H9 (cell line): ENCODE measurements at regions not wholly inside any gene's neighbourhood (a gene's known extent, or its start where the extent isn't known, plus 50 kb on each side); places are given as distances from the start of the nearest gene placed in this dataset.
A peak's percentile ranks its signal among the peaks of the same experiment; 100 is the strongest.

Experiments used
- DNase-seq: peaks from one replicate; pipeline ENCODE4 v3.0.0-alpha.2; 2017
- H2AFZ ChIP-seq: one replicate; pipeline ENCODE4 v1.6.1; 2013; ENCODE audit warnings: mild to moderate bottlenecking, low read length, control low read depth, moderate library complexity
- H2AK5ac ChIP-seq: 2 replicates; pipeline ENCODE4 v1.6.1; 2013; ENCODE audit warnings: low read length, control low read depth, mixed read lengths; ENCODE audit not compliant: insufficient read length
- H2BK120ac ChIP-seq: one replicate; pipeline ENCODE4 v1.6.1; 2013; ENCODE audit warnings: low read depth, mild to moderate bottlenecking, low read length, control low read depth, inconsistent platforms; ENCODE audit not compliant: poor library complexity, severe bottlenecking
- H2BK12ac ChIP-seq: 2 replicates; pipeline ENCODE4 v1.6.1; 2013; ENCODE audit warnings: low read length, control low read depth, mixed read lengths, low read depth; ENCODE audit not compliant: insufficient read length
- H2BK15ac ChIP-seq: 2 replicates; pipeline ENCODE4 v1.6.1; 2013; ENCODE audit warnings: low read depth, low read length, control low read depth
- H2BK20ac ChIP-seq: one replicate; pipeline ENCODE4 v1.6.1; 2013; ENCODE audit warnings: low read depth, mild to moderate bottlenecking, low read length, control low read depth, inconsistent platforms; ENCODE audit not compliant: poor library complexity, severe bottlenecking
- H2BK5ac ChIP-seq: 2 replicates; pipeline ENCODE4 v1.6.1; 2013; ENCODE audit warnings: low read length, control low read depth, mixed read lengths; ENCODE audit not compliant: insufficient read length
- H3K14ac ChIP-seq: 2 replicates; pipeline ENCODE4 v1.6.1; 2013; ENCODE audit warnings: low read length, control low read depth; ENCODE audit not compliant: insufficient read depth
- H3K18ac ChIP-seq: 2 replicates; pipeline ENCODE4 v1.6.1; 2013; ENCODE audit warnings: low read depth, mild to moderate bottlenecking, mixed read lengths, low read length, control low read depth; ENCODE audit not compliant: insufficient read length
- H3K23ac ChIP-seq: 2 replicates; pipeline ENCODE4 v1.6.1; 2013; ENCODE audit warnings: low read length, control low read depth, mixed read lengths, low read depth; ENCODE audit not compliant: insufficient read length
- H3K23me2 ChIP-seq: 2 replicates; pipeline ENCODE4 v1.6.1; 2013; ENCODE audit warnings: low read depth, mild to moderate bottlenecking, mixed read lengths, low read length, control low read depth; ENCODE audit not compliant: insufficient read length, poor library complexity, severe bottlenecking
- H3K27ac ChIP-seq: 2 replicates; pipeline ENCODE4 v1.5.1; 2013; ENCODE audit warnings: low read length, control low read depth, mixed read lengths, low read depth; ENCODE audit not compliant: insufficient read length
- H3K27me3 ChIP-seq: 2 replicates; pipeline ENCODE4 v1.6.1; 2013; ENCODE audit warnings: low read length, control low read depth, inconsistent platforms; ENCODE audit not compliant: insufficient read depth
- H3K4ac ChIP-seq: 2 replicates; pipeline ENCODE4 v1.6.1; 2013; ENCODE audit warnings: low read depth, mild to moderate bottlenecking, control low read depth, inconsistent platforms, low read length, moderate library complexity
- H3K4me1 ChIP-seq: 2 replicates; pipeline ENCODE4 v1.6.1; 2013; ENCODE audit warnings: low read length, control low read depth, inconsistent platforms; ENCODE audit not compliant: insufficient read depth
- H3K4me2 ChIP-seq: 2 replicates; pipeline ENCODE4 v1.6.1; 2013; ENCODE audit warnings: low read length, control low read depth, mixed read lengths; ENCODE audit not compliant: insufficient read length, insufficient read depth
- H3K56ac ChIP-seq: 2 replicates; pipeline ENCODE4 v1.6.1; 2013; ENCODE audit warnings: low read depth, mild to moderate bottlenecking, mixed read lengths, low read length, control low read depth; ENCODE audit not compliant: insufficient read length
- H3K79me1 ChIP-seq: 2 replicates; pipeline ENCODE4 v1.6.1; 2013; ENCODE audit warnings: low read depth, mild to moderate bottlenecking, moderate library complexity, low read length, control low read depth, inconsistent platforms; ENCODE audit not compliant: insufficient read depth, poor library complexity, severe bottlenecking
- H3K79me2 ChIP-seq: 2 replicates; pipeline ENCODE4 v1.6.1; 2013; ENCODE audit warnings: low read length, control low read depth, inconsistent platforms; ENCODE audit not compliant: insufficient read depth
- H3K9ac ChIP-seq: 2 replicates; pipeline ENCODE4 v1.6.1; 2013; ENCODE audit warnings: low read length, control low read depth, mixed read lengths; ENCODE audit not compliant: insufficient read length; ENCODE audit errors: extremely low read depth
- H3K9me3 ChIP-seq: one replicate; pipeline ENCODE4 v1.6.1; 2013; ENCODE audit warnings: low read depth, low read length, inconsistent platforms; ENCODE audit not compliant: control insufficient read depth
- H3T11ph ChIP-seq: one replicate; pipeline ENCODE4 v1.6.1; 2013; ENCODE audit warnings: mild to moderate bottlenecking, low read length, control low read depth, inconsistent platforms
- H4K20me1 ChIP-seq: one replicate; pipeline ENCODE4 v1.6.1; 2013; ENCODE audit not compliant: control insufficient read depth, insufficient read length, insufficient read depth
- H4K5ac ChIP-seq: 2 replicates; pipeline ENCODE4 v1.6.1; 2013; ENCODE audit warnings: low read depth, mild to moderate bottlenecking, mixed read lengths, low read length, control low read depth; ENCODE audit not compliant: insufficient read length
- H4K8ac ChIP-seq: replicated peaks from 2 replicates; pipeline ENCODE4 v1.6.1; 2013; ENCODE audit warnings: low read length, control low read depth, mixed read lengths, low read depth; ENCODE audit not compliant: insufficient read length
- H4K91ac ChIP-seq: 2 replicates; pipeline ENCODE4 v1.6.1; 2013; ENCODE audit warnings: low read depth, mild to moderate bottlenecking, moderate library complexity, mixed read lengths, low read length, control low read depth; ENCODE audit not compliant: insufficient read length
- H3K27ac Mint-ChIP-seq, 3 experiments: 2 replicates in 2 of 3; 3 replicates in 1 of 3; pipeline ENCODE4 v1.8.0; 2020 to 2021; ENCODE audit warnings: mixed read lengths in 3 of 3, mild to moderate bottlenecking in 1 of 3, moderate library complexity in 1 of 3
- H3K27me3 Mint-ChIP-seq: 2 replicates; pipeline ENCODE4 v1.8.0; 2021; ENCODE audit warnings: low read depth, mild to moderate bottlenecking, moderate library complexity, mixed read lengths
- H3K36me3 Mint-ChIP-seq, 3 experiments: 2 replicates in 2 of 3; 3 replicates in 1 of 3; pipeline ENCODE4 v1.8.0; 2020 to 2021; ENCODE audit warnings: low read depth in 3 of 3, mixed read lengths in 3 of 3; ENCODE audit not compliant: insufficient read depth in 1 of 3
- H3K4me1 Mint-ChIP-seq, 2 experiments: 2 replicates each; pipeline ENCODE4 v1.8.0; 2020; ENCODE audit warnings: mixed read lengths in 2 of 2
- H3K4me3 Mint-ChIP-seq, 2 experiments: 2 replicates in 1 of 2; 3 replicates in 1 of 2; pipeline ENCODE4 v1.8.0; 2020 to 2021; ENCODE audit warnings: mild to moderate bottlenecking in 2 of 2, mixed read lengths in 2 of 2, moderate library complexity in 1 of 2
- H3K9me3 Mint-ChIP-seq, 2 experiments: 2 replicates in 1 of 2; 3 replicates in 1 of 2; pipeline ENCODE4 v1.8.0; 2020; ENCODE audit warnings: mild to moderate bottlenecking in 2 of 2, mixed read lengths in 2 of 2, moderate library complexity in 1 of 2
- CTCF ChIP-seq: fragments of 200-600 bp; sonication (generic); conservative IDR thresholded peaks from 3 replicates; pipeline ENCODE4 v1.8.0; 2021; ENCODE audit warnings: antibody characterized with exemption, mild to moderate bottlenecking
- WGBS: extraction: QIAGEN DNeasy Blood & Tissue Kit; methylation state at CpG from one replicate; pipeline ENCODE4 v1.1.7; 2013; ENCODE audit warnings: missing lambda C conversion rate, low lambda C conversion rate, mixed read lengths; ENCODE audit not compliant: insufficient read length; ENCODE audit errors: extremely low coverage; 5-methylcytosine and 5-hydroxymethylcytosine counted together

- no peaks in the 10 kb centered on the region for H3K9me3 ChIP-seq
- H2BK5ac ChIP-seq, result no peak overlapping the region
- H2AFZ ChIP-seq, result no peak overlapping the region
- DNase-seq, result no peak
- H3K27me3 ChIP-seq, result no peaks in the 10 kb centered on the region
- no peak overlapping the region for H3K27ac ChIP-seq
- H4K91ac ChIP-seq, result no peak overlapping the region
- no peaks in the 10 kb centered on the region for H3K79me1 ChIP-seq
- H3K14ac ChIP-seq, result no peak overlapping the region
- H2BK120ac ChIP-seq, result no peak overlapping the region
- Mint-ChIP-seq H3K36me3 (no peaks in the 10 kb centered on the region), H3K4me3 (no peak overlapping the region), H3K27ac (0 out of 7 replicates have a peak overlapping the region, but pooled peaks of 1 of the 3 experiments have one; percentile 52), H3K4me1 (peaks cover 26 to 31% of the 10 kb centered on the region in 2 experiments), H3K27me3 (peaks cover 11% of the 10 kb centered on the region), H3K9me3 (peaks cover 0 to 2% of the 10 kb centered on the region in 2 experiments; a peak in 1 of 5 replicates)
- H2BK12ac ChIP-seq, result no peak overlapping the region
- no peak overlapping the region for H3K9ac ChIP-seq
- H3K23me2 ChIP-seq, result no peaks in the 10 kb centered on the region
- H2AK5ac ChIP-seq, result no peak overlapping the region
- H2BK20ac ChIP-seq, result no peak overlapping the region
- no peaks in the 10 kb centered on the region for H4K20me1 ChIP-seq
- H3K79me2 ChIP-seq, result no peaks in the 10 kb centered on the region
- no peak overlapping the region for H3K23ac ChIP-seq
- TF ChIP-seq CTCF, result no peak
- H3K56ac ChIP-seq, result no peak overlapping the region
- H3K18ac ChIP-seq, result no peak overlapping the region
- H3K4me2 ChIP-seq, result no peak overlapping the region
- H3K4ac ChIP-seq, result no peak overlapping the region
- WGBS, result no CpG with 5 or more reads among the region's 1 CpG
- no peak overlapping the region for H3T11ph ChIP-seq
- no peak overlapping the region for H2BK15ac ChIP-seq
- H4K8ac ChIP-seq, result no peak overlapping the region
- H4K5ac ChIP-seq, result no peak overlapping the region
- H3K4me1 ChIP-seq, result no peaks in the 10 kb centered on the region; the same call in 1 of the 2 replicates
Measured at GRCh38 chr10:58976254-58976653, 200.2 kb upstream of the PHYHIPL start.
